H9 (cell line): ENCODE measurements at regions not wholly inside any gene's neighbourhood (a gene's known extent, or its start where the extent isn't known, plus 50 kb on each side); places are given as distances from the start of the nearest gene placed in this dataset.

Source experiments
- DNase-seq: peaks from one replicate; pipeline ENCODE4 v3.0.0-alpha.2; 2017
- H2AFZ ChIP-seq: one replicate; pipeline ENCODE4 v1.6.1; 2013; ENCODE audit warnings: mild to moderate bottlenecking, low read length, control low read depth, moderate library complexity
- H2AK5ac ChIP-seq: 2 replicates; pipeline ENCODE4 v1.6.1; 2013; ENCODE audit warnings: low read length, control low read depth, mixed read lengths; ENCODE audit not compliant: insufficient read length
- H2BK120ac ChIP-seq: one replicate; pipeline ENCODE4 v1.6.1; 2013; ENCODE audit warnings: low read depth, mild to moderate bottlenecking, low read length, control low read depth, inconsistent platforms; ENCODE audit not compliant: poor library complexity, severe bottlenecking
- H2BK12ac ChIP-seq: 2 replicates; pipeline ENCODE4 v1.6.1; 2013; ENCODE audit warnings: low read length, control low read depth, mixed read lengths, low read depth; ENCODE audit not compliant: insufficient read length
- H2BK15ac ChIP-seq: 2 replicates; pipeline ENCODE4 v1.6.1; 2013; ENCODE audit warnings: low read depth, low read length, control low read depth
- H2BK20ac ChIP-seq: one replicate; pipeline ENCODE4 v1.6.1; 2013; ENCODE audit warnings: low read depth, mild to moderate bottlenecking, low read length, control low read depth, inconsistent platforms; ENCODE audit not compliant: poor library complexity, severe bottlenecking
- H2BK5ac ChIP-seq: 2 replicates; pipeline ENCODE4 v1.6.1; 2013; ENCODE audit warnings: low read length, control low read depth, mixed read lengths; ENCODE audit not compliant: insufficient read length
- H3K14ac ChIP-seq: 2 replicates; pipeline ENCODE4 v1.6.1; 2013; ENCODE audit warnings: low read length, control low read depth; ENCODE audit not compliant: insufficient read depth
- H3K18ac ChIP-seq: 2 replicates; pipeline ENCODE4 v1.6.1; 2013; ENCODE audit warnings: low read depth, mild to moderate bottlenecking, mixed read lengths, low read length, control low read depth; ENCODE audit not compliant: insufficient read length
- H3K23ac ChIP-seq: 2 replicates; pipeline ENCODE4 v1.6.1; 2013; ENCODE audit warnings: low read length, control low read depth, mixed read lengths, low read depth; ENCODE audit not compliant: insufficient read length
- H3K23me2 ChIP-seq: 2 replicates; pipeline ENCODE4 v1.6.1; 2013; ENCODE audit warnings: low read depth, mild to moderate bottlenecking, mixed read lengths, low read length, control low read depth; ENCODE audit not compliant: insufficient read length, poor library complexity, severe bottlenecking
- H3K27ac ChIP-seq: 2 replicates; pipeline ENCODE4 v1.5.1; 2013; ENCODE audit warnings: low read length, control low read depth, mixed read lengths, low read depth; ENCODE audit not compliant: insufficient read length
- H3K27me3 ChIP-seq: 2 replicates; pipeline ENCODE4 v1.6.1; 2013; ENCODE audit warnings: low read length, control low read depth, inconsistent platforms; ENCODE audit not compliant: insufficient read depth
- H3K4ac ChIP-seq: 2 replicates; pipeline ENCODE4 v1.6.1; 2013; ENCODE audit warnings: low read depth, mild to moderate bottlenecking, control low read depth, inconsistent platforms, low read length, moderate library complexity
- H3K4me1 ChIP-seq: 2 replicates; pipeline ENCODE4 v1.6.1; 2013; ENCODE audit warnings: low read length, control low read depth, inconsistent platforms; ENCODE audit not compliant: insufficient read depth
- H3K4me2 ChIP-seq: 2 replicates; pipeline ENCODE4 v1.6.1; 2013; ENCODE audit warnings: low read length, control low read depth, mixed read lengths; ENCODE audit not compliant: insufficient read length, insufficient read depth
- H3K56ac ChIP-seq: 2 replicates; pipeline ENCODE4 v1.6.1; 2013; ENCODE audit warnings: low read depth, mild to moderate bottlenecking, mixed read lengths, low read length, control low read depth; ENCODE audit not compliant: insufficient read length
- H3K79me1 ChIP-seq: 2 replicates; pipeline ENCODE4 v1.6.1; 2013; ENCODE audit warnings: low read depth, mild to moderate bottlenecking, moderate library complexity, low read length, control low read depth, inconsistent platforms; ENCODE audit not compliant: insufficient read depth, poor library complexity, severe bottlenecking
- H3K79me2 ChIP-seq: 2 replicates; pipeline ENCODE4 v1.6.1; 2013; ENCODE audit warnings: low read length, control low read depth, inconsistent platforms; ENCODE audit not compliant: insufficient read depth
- H3K9ac ChIP-seq: 2 replicates; pipeline ENCODE4 v1.6.1; 2013; ENCODE audit warnings: low read length, control low read depth, mixed read lengths; ENCODE audit not compliant: insufficient read length; ENCODE audit errors: extremely low read depth
- H3K9me3 ChIP-seq: one replicate; pipeline ENCODE4 v1.6.1; 2013; ENCODE audit warnings: low read depth, low read length, inconsistent platforms; ENCODE audit not compliant: control insufficient read depth
- H3T11ph ChIP-seq: one replicate; pipeline ENCODE4 v1.6.1; 2013; ENCODE audit warnings: mild to moderate bottlenecking, low read length, control low read depth, inconsistent platforms
- H4K20me1 ChIP-seq: one replicate; pipeline ENCODE4 v1.6.1; 2013; ENCODE audit not compliant: control insufficient read depth, insufficient read length, insufficient read depth
- H4K5ac ChIP-seq: 2 replicates; pipeline ENCODE4 v1.6.1; 2013; ENCODE audit warnings: low read depth, mild to moderate bottlenecking, mixed read lengths, low read length, control low read depth; ENCODE audit not compliant: insufficient read length
- H4K8ac ChIP-seq: replicated peaks from 2 replicates; pipeline ENCODE4 v1.6.1; 2013; ENCODE audit warnings: low read length, control low read depth, mixed read lengths, low read depth; ENCODE audit not compliant: insufficient read length
- H4K91ac ChIP-seq: 2 replicates; pipeline ENCODE4 v1.6.1; 2013; ENCODE audit warnings: low read depth, mild to moderate bottlenecking, moderate library complexity, mixed read lengths, low read length, control low read depth; ENCODE audit not compliant: insufficient read length
- H3K27ac Mint-ChIP-seq, 3 experiments: 2 replicates in 2 of 3; 3 replicates in 1 of 3; pipeline ENCODE4 v1.8.0; 2020 to 2021; ENCODE audit warnings: mixed read lengths in 3 of 3, mild to moderate bottlenecking in 1 of 3, moderate library complexity in 1 of 3
- H3K27me3 Mint-ChIP-seq: 2 replicates; pipeline ENCODE4 v1.8.0; 2021; ENCODE audit warnings: low read depth, mild to moderate bottlenecking, moderate library complexity, mixed read lengths
- H3K36me3 Mint-ChIP-seq, 3 experiments: 2 replicates in 2 of 3; 3 replicates in 1 of 3; pipeline ENCODE4 v1.8.0; 2020 to 2021; ENCODE audit warnings: low read depth in 3 of 3, mixed read lengths in 3 of 3; ENCODE audit not compliant: insufficient read depth in 1 of 3
- H3K4me1 Mint-ChIP-seq, 2 experiments: 2 replicates each; pipeline ENCODE4 v1.8.0; 2020; ENCODE audit warnings: mixed read lengths in 2 of 2
- H3K4me3 Mint-ChIP-seq, 2 experiments: 2 replicates in 1 of 2; 3 replicates in 1 of 2; pipeline ENCODE4 v1.8.0; 2020 to 2021; ENCODE audit warnings: mild to moderate bottlenecking in 2 of 2, mixed read lengths in 2 of 2, moderate library complexity in 1 of 2
- H3K9me3 Mint-ChIP-seq, 2 experiments: 2 replicates in 1 of 2; 3 replicates in 1 of 2; pipeline ENCODE4 v1.8.0; 2020; ENCODE audit warnings: mild to moderate bottlenecking in 2 of 2, mixed read lengths in 2 of 2, moderate library complexity in 1 of 2
- CTCF ChIP-seq: fragments of 200-600 bp; sonication (generic); conservative IDR thresholded peaks from 3 replicates; pipeline ENCODE4 v1.8.0; 2021; ENCODE audit warnings: antibody characterized with exemption, mild to moderate bottlenecking
- WGBS: extraction: QIAGEN DNeasy Blood & Tissue Kit; methylation state at CpG from one replicate; pipeline ENCODE4 v1.1.7; 2013; ENCODE audit warnings: missing lambda C conversion rate, low lambda C conversion rate, mixed read lengths; ENCODE audit not compliant: insufficient read length; ENCODE audit errors: extremely low coverage; 5-methylcytosine and 5-hydroxymethylcytosine counted together

- no peak overlapping the region for H2BK20ac ChIP-seq
- no peak overlapping the region for H3K27ac ChIP-seq
- H3K23ac ChIP-seq, result no peak overlapping the region
- no peak overlapping the region for H4K5ac ChIP-seq
- H2AFZ ChIP-seq, result no peak overlapping the region
- H3K9ac ChIP-seq, result no peak overlapping the region
- no peak overlapping the region for H3T11ph ChIP-seq
- no peaks in the 10 kb centered on the region for H3K79me1 ChIP-seq
- DNase-seq, result no peak
- H3K79me2 ChIP-seq, result no peaks in the 10 kb centered on the region
- no peak overlapping the region for H3K4ac ChIP-seq
- H4K20me1 ChIP-seq, result no peaks in the 10 kb centered on the region
- no peak for TF ChIP-seq CTCF
- Mint-ChIP-seq H3K4me1 (peaks cover 0 to 8% of the 10 kb centered on the region in 2 experiments; a peak in 2 of 4 replicates), H3K9me3 (no peaks in the 10 kb centered on the region; a peak in 1 of 5 replicates), H3K36me3 (no peaks in the 10 kb centered on the region; a peak in 1 of 7 replicates), H3K4me3 (no peak overlapping the region; a peak in 1 of 5 replicates), H3K27ac (no peak overlapping the region), H3K27me3 (peaks cover 2% of the 10 kb centered on the region; the same call in 1 of the 2 replicates)
- H2BK12ac ChIP-seq, result no peak overlapping the region
- no peak overlapping the region for H4K8ac ChIP-seq
- no peak overlapping the region for H2BK5ac ChIP-seq
- no peak overlapping the region for H4K91ac ChIP-seq
- H3K56ac ChIP-seq, result no peak overlapping the region
- no peak overlapping the region for H3K18ac ChIP-seq
- no peak overlapping the region for H3K14ac ChIP-seq
- H2BK120ac ChIP-seq, result no peak overlapping the region
- no peaks in the 10 kb centered on the region for H3K27me3 ChIP-seq
- no peak overlapping the region for H3K4me2 ChIP-seq
- no peaks in the 10 kb centered on the region for H3K23me2 ChIP-seq
- no peak overlapping the region for H2AK5ac ChIP-seq
- no peaks in the 10 kb centered on the region for H3K9me3 ChIP-seq
- H3K4me1 ChIP-seq, result peaks cover 3% of the 10 kb centered on the region; the same call in 1 of the 2 replicates
- WGBS, result no CpG with 5 or more reads among the region's 9 CpGs
- H2BK15ac ChIP-seq, result no peak overlapping the region
Observed at GRCh38 chr5:3326841-3327232, 268.8 kb upstream of the IRX1 start.
